ENCODE measurements at regions not wholly inside any gene's neighbourhood (a gene's known extent, or its start where the extent isn't known, plus 50 kb on each side); places are given as distances from the start of the nearest gene placed in this dataset.

- TF ChIP-seq, protein P1, sequence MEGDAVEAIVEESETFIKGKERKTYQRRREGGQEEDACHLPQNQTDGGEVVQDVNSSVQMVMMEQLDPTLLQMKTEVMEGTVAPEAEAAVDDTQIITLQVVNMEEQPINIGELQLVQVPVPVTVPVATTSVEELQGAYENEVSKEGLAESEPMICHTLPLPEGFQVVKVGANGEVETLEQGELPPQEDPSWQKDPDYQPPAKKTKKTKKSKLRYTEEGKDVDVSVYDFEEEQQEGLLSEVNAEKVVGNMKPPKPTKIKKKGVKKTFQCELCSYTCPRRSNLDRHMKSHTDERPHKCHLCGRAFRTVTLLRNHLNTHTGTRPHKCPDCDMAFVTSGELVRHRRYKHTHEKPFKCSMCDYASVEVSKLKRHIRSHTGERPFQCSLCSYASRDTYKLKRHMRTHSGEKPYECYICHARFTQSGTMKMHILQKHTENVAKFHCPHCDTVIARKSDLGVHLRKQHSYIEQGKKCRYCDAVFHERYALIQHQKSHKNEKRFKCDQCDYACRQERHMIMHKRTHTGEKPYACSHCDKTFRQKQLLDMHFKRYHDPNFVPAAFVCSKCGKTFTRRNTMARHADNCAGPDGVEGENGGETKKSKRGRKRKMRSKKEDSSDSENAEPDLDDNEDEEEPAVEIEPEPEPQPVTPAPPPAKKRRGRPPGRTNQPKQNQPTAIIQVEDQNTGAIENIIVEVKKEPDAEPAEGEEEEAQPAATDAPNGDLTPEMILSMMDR (IDR thresholded peaks at IDR 0.05; ENCODE audit: unreplicated experiment): no peak
- Mint-ChIP-seq H3K9me3 (ENCODE audit: low read depth) (no peaks in the 10 kb centered on the region), H3K4me1 (ENCODE audit: low read depth) (peaks cover 5% of the 10 kb centered on the region), H3K27ac (no peak overlapping the region), H3K4me3 (ENCODE audit: low read depth) (no peak overlapping the region), H3K27me3 (no peaks in the 10 kb centered on the region), H3K36me3 (ENCODE audit: insufficient read depth) (no peaks in the 10 kb centered on the region)
- DNase-seq (ENCODE audit: low spot score, unreplicated experiment): no peak
These were observed 94.9 kb downstream of the MAB21L3 start for GRCh38 chr1:116205941-116206679.

- Mint-ChIP-seq H3K36me3 (ENCODE audit: insufficient read depth) (no peaks in the 10 kb centered on the region), H3K4me1 (ENCODE audit: low read depth) (peaks cover 4% of the 10 kb centered on the region), H3K27me3 (no peaks in the 10 kb centered on the region), H3K27ac (no peak overlapping the region), H3K4me3 (ENCODE audit: low read depth) (no peak overlapping the region), H3K9me3 (ENCODE audit: low read depth) (no peaks in the 10 kb centered on the region)
- TF ChIP-seq, protein P1 (IDR thresholded peaks at IDR 0.05; ENCODE audit: unreplicated experiment): no peak
- DNase-seq (ENCODE audit: low spot score, unreplicated experiment): no peak
These were observed 96.0 kb downstream of the MAB21L3 start for GRCh38 chr1:116207126-116207735.

- no peak overlapping the region for H3K27ac Mint-ChIP-seq
- no peaks in the 10 kb centered on the region for H3K4me1 Mint-ChIP-seq (ENCODE audit: low read depth)
- H3K36me3 Mint-ChIP-seq (ENCODE audit: insufficient read depth): no peaks in the 10 kb centered on the region
- H3K4me3 Mint-ChIP-seq (ENCODE audit: low read depth): no peak overlapping the region
- no peaks in the 10 kb centered on the region for H3K27me3 Mint-ChIP-seq
- DNase-seq (ENCODE audit: low spot score, unreplicated experiment): no peak
- TF ChIP-seq, protein P1 (IDR thresholded peaks at IDR 0.05; ENCODE audit: unreplicated experiment): no peak
- no peaks in the 10 kb centered on the region for H3K9me3 Mint-ChIP-seq (ENCODE audit: low read depth)
These were observed 96.9 kb downstream of the MAB21L3 start for GRCh38 chr1:116208136-116208535.

DNA sequence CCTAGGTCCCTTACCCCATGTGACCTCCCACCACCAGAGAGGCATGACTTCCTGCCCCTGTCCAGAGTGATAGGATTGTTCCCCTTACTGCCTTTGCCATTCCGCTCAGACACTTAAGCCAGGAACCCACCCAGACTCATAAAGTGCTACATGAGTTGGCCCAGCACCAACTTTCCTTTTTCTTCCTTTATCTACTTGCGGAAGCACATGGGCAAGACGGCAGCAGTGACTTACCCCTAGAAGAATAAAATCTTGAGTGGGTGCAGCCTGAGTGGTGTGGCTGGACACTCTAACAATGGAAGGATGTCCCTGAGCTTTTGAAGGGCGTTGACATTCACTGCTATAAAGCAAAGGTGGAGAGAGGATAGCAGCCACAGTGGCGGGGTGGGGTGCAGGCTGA lies 100.1 kb downstream of the MAB21L3 start:
- H3K36me3 Mint-ChIP-seq (ENCODE audit: insufficient read depth): no peaks in the 10 kb centered on the region
- H3K9me3 Mint-ChIP-seq (ENCODE audit: low read depth): no peaks in the 10 kb centered on the region
- no peak for DNase-seq (ENCODE audit: low spot score, unreplicated experiment)
- H3K4me3 Mint-ChIP-seq (ENCODE audit: low read depth): no peak overlapping the region
- H3K27ac Mint-ChIP-seq: no peak overlapping the region
- TF ChIP-seq, protein P1 (IDR thresholded peaks at IDR 0.05; ENCODE audit: unreplicated experiment): no peak
- no peaks in the 10 kb centered on the region for H3K27me3 Mint-ChIP-seq
- H3K4me1 Mint-ChIP-seq (ENCODE audit: low read depth): no peaks in the 10 kb centered on the region

DNA sequence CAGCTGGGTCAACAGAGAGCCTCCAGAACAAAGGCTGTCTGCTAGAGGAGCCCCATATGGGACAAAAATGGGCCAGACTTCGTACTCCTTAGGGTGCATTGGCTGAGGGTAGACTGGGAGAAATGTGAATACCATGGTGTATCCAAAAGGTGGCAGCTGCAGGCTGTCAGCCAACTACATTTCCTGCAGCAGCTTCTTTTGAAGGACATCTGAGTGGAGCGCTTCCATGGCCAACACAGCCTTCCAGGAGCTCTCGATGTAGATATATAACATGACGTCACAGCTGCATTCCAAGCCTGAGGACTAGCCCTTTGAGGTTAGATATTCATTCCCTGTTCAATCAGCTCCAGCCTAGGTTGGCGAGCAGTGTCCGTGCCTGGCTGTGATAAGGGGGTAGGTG lies 107.7 kb downstream of the MAB21L3 start:
- Mint-ChIP-seq H3K4me1 (ENCODE audit: low read depth) (peaks cover 5% of the 10 kb centered on the region), H3K9me3 (ENCODE audit: low read depth) (no peaks in the 10 kb centered on the region), H3K27ac (no peak overlapping the region), H3K4me3 (ENCODE audit: low read depth) (no peak overlapping the region), H3K27me3 (no peaks in the 10 kb centered on the region), H3K36me3 (ENCODE audit: insufficient read depth) (no peaks in the 10 kb centered on the region)
- TF ChIP-seq, protein P1 (IDR thresholded peaks at IDR 0.05; ENCODE audit: unreplicated experiment): no peak
- DNase-seq (ENCODE audit: low spot score, unreplicated experiment): no peak

Data from progenitor cell of endocrine pancreas (in vitro differentiated cells).